Mesenchymal stem cell (in vitro differentiated cells and primary cell): ENCODE measurements at regions not wholly inside any gene's neighbourhood (a gene's known extent, or its start where the extent isn't known, plus 50 kb on each side); places are given as distances from the start of the nearest gene placed in this dataset.

Experiments used
- DNase-seq: peaks from one replicate; pipeline ENCODE4 v3.0.0-alpha.2; 2013
- H2AFZ ChIP-seq: one replicate; pipeline ENCODE4 v1.6.1; 2013; ENCODE audit warnings: low read depth, mild to moderate bottlenecking, control low read depth, inconsistent platforms, low read length, moderate library complexity
- H2AK5ac ChIP-seq: 2 replicates; pipeline ENCODE4 v1.6.1; 2013; ENCODE audit warnings: low read length, moderate library complexity, mild to moderate bottlenecking, inconsistent platforms; ENCODE audit not compliant: severe bottlenecking
- H2BK120ac ChIP-seq: one replicate; pipeline ENCODE4 v1.6.1; 2013; ENCODE audit warnings: low read depth, mild to moderate bottlenecking, inconsistent platforms, low read length, moderate library complexity
- H2BK12ac ChIP-seq, 2 experiments: one replicate each; pipeline ENCODE4 v1.6.1; 2013; ENCODE audit warnings: inconsistent platforms in 2 of 2, low read length in 2 of 2, mild to moderate bottlenecking in 2 of 2, moderate library complexity in 2 of 2, control low read depth in 1 of 2
- H2BK15ac ChIP-seq: one replicate; pipeline ENCODE4 v1.6.1; 2013; ENCODE audit warnings: mild to moderate bottlenecking, low read depth, inconsistent platforms; ENCODE audit not compliant: poor library complexity, severe bottlenecking
- H2BK5ac ChIP-seq: 2 replicates; pipeline ENCODE4 v1.6.1; 2013; ENCODE audit warnings: low read depth, mild to moderate bottlenecking, low read length, control low read depth, inconsistent platforms; ENCODE audit not compliant: poor library complexity, severe bottlenecking
- H3K14ac ChIP-seq, 2 experiments: one replicate each; pipeline ENCODE4 v1.6.1; 2013; ENCODE audit warnings: inconsistent platforms in 2 of 2, low read length in 2 of 2, control low read depth in 1 of 2, mild to moderate bottlenecking in 1 of 2, moderate library complexity in 1 of 2
- H3K18ac ChIP-seq, 2 experiments: one replicate each; pipeline ENCODE4 v1.6.1; 2013; ENCODE audit warnings: inconsistent platforms in 2 of 2, low read length in 2 of 2, control low read depth in 1 of 2, low read depth in 1 of 2, mild to moderate bottlenecking in 1 of 2
- H3K23ac ChIP-seq, 2 experiments: one replicate each; pipeline ENCODE4 v1.6.1; 2013; ENCODE audit warnings: inconsistent platforms in 2 of 2, low read length in 2 of 2, mild to moderate bottlenecking in 2 of 2, moderate library complexity in 2 of 2, control low read depth in 1 of 2
- H3K27ac ChIP-seq: 2 replicates; pipeline ENCODE4 v1.5.1; 2013; ENCODE audit warnings: mild to moderate bottlenecking, moderate library complexity, low read length, control low read depth, inconsistent platforms; ENCODE audit not compliant: poor library complexity, severe bottlenecking
- H3K27me3 ChIP-seq, 2 experiments: 2 replicates each; pipeline versions ENCODE4 v1.6.1 to v1.7.0; 2013; ENCODE audit warnings: low read length in 2 of 2, mild to moderate bottlenecking in 2 of 2, moderate library complexity in 2 of 2, control low read depth in 1 of 2, inconsistent platforms in 1 of 2; ENCODE audit not compliant: control insufficient read depth in 1 of 2, insufficient read depth in 1 of 2
- H3K36me3 ChIP-seq, 2 experiments: 2 replicates each; pipeline versions ENCODE4 v1.6.1 to v1.7.0; 2013; ENCODE audit warnings: low read length in 2 of 2, control low read depth in 1 of 2, inconsistent platforms in 1 of 2, low read depth in 1 of 2, mild to moderate bottlenecking in 1 of 2; ENCODE audit not compliant: insufficient read depth in 2 of 2, control insufficient read depth in 1 of 2
- H3K4ac ChIP-seq, 2 experiments: one replicate each; pipeline ENCODE4 v1.6.1; 2013; ENCODE audit warnings: inconsistent platforms in 2 of 2, low read length in 2 of 2, mild to moderate bottlenecking in 2 of 2, moderate library complexity in 2 of 2, control low read depth in 1 of 2, low read depth in 1 of 2
- H3K4me1 ChIP-seq: 2 replicates; pipeline ENCODE4 v1.6.1; 2013; ENCODE audit warnings: low read depth, low read length, control low read depth; ENCODE audit not compliant: control insufficient read depth, insufficient read depth
- H3K4me2 ChIP-seq: 2 replicates; pipeline ENCODE4 v1.6.1; 2013; ENCODE audit warnings: low read length, mild to moderate bottlenecking, inconsistent platforms; ENCODE audit not compliant: poor library complexity, severe bottlenecking
- H3K4me3 ChIP-seq, 2 experiments: 2 replicates each; pipeline versions ENCODE4 v1.5.1 to v1.7.0; 2013; ENCODE audit warnings: low read length in 2 of 2, mild to moderate bottlenecking in 2 of 2, control low read depth in 1 of 2, low read depth in 1 of 2; ENCODE audit not compliant: insufficient read depth in 1 of 2
- H3K79me1 ChIP-seq: replicated peaks from 2 replicates; pipeline ENCODE4 v1.6.1; 2013; ENCODE audit warnings: mild to moderate bottlenecking, control low read depth, low read length, inconsistent platforms; ENCODE audit not compliant: poor library complexity, severe bottlenecking
- H3K9ac ChIP-seq: 2 replicates; pipeline ENCODE4 v1.7.0; 2013; ENCODE audit warnings: mild to moderate bottlenecking, low read length, moderate library complexity
- H3K9me3 ChIP-seq: 2 replicates; pipeline ENCODE4 v1.7.0; 2013; ENCODE audit warnings: mild to moderate bottlenecking, low read length; ENCODE audit not compliant: control insufficient read depth
- H4K8ac ChIP-seq: one replicate; pipeline ENCODE4 v1.6.1; 2013; ENCODE audit warnings: inconsistent platforms, mild to moderate bottlenecking, low read length, moderate library complexity
- H4K91ac ChIP-seq: one replicate; pipeline ENCODE4 v1.6.1; 2013; ENCODE audit warnings: mild to moderate bottlenecking, low read length, inconsistent platforms
- WGBS: methylation state at CpG from one replicate; pipeline ENCODE4 v1.1.7; 2013; ENCODE audit warnings: mixed read lengths; 5-methylcytosine and 5-hydroxymethylcytosine counted together

DNA sequence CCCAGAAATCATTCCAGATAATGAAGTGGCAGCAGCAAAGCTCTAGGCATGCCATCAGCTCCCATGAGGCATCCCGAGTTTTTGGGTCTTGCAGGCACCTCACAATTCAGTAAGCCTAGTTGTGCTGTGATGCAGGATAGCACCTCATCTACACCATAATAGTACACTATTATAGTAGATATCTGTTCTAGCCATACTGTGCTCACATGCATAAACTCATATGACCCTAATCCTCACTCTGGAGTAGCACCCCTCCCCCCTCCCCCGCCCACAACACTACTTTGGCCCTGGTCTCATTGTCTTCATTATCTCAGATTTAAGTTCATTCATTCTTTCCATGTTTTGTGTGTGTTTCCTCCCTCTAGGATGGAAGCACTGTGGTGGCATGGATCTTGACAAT is 102.5 kb upstream of the PITX1 start:
- H3K27me3 ChIP-seq = peaks cover 0 to 33% of the 10 kb centered on the region in 2 experiments
- H2BK5ac ChIP-seq = no peak overlapping the region
- no peak for DNase-seq
- no peak overlapping the region for H3K4me3 ChIP-seq
- H2BK120ac ChIP-seq = no peak overlapping the region
- no peaks in the 10 kb centered on the region for H3K79me1 ChIP-seq
- no peaks in the 10 kb centered on the region for H3K36me3 ChIP-seq
- H3K4ac ChIP-seq = no peak overlapping the region
- no peak overlapping the region for H3K27ac ChIP-seq
- no peak overlapping the region for H3K4me2 ChIP-seq
- 100% methylated on average over 1 of the region's 2 CpGs for WGBS
- no peak overlapping the region for H2AFZ ChIP-seq
- H2BK12ac ChIP-seq = peak overlapping the region in 1 of 2 experiments; percentile 69
- H3K9ac ChIP-seq = no peak overlapping the region
- no peak overlapping the region for H2AK5ac ChIP-seq
- H3K14ac ChIP-seq = no peak overlapping the region
- no peak overlapping the region for H3K18ac ChIP-seq
- H4K8ac ChIP-seq = no peak overlapping the region
- no peak overlapping the region for H4K91ac ChIP-seq
- H3K4me1 ChIP-seq = peaks cover 3% of the 10 kb centered on the region
- no peak overlapping the region for H3K23ac ChIP-seq
- H2BK15ac ChIP-seq = no peak overlapping the region
- H3K9me3 ChIP-seq = no peaks in the 10 kb centered on the region

DNA sequence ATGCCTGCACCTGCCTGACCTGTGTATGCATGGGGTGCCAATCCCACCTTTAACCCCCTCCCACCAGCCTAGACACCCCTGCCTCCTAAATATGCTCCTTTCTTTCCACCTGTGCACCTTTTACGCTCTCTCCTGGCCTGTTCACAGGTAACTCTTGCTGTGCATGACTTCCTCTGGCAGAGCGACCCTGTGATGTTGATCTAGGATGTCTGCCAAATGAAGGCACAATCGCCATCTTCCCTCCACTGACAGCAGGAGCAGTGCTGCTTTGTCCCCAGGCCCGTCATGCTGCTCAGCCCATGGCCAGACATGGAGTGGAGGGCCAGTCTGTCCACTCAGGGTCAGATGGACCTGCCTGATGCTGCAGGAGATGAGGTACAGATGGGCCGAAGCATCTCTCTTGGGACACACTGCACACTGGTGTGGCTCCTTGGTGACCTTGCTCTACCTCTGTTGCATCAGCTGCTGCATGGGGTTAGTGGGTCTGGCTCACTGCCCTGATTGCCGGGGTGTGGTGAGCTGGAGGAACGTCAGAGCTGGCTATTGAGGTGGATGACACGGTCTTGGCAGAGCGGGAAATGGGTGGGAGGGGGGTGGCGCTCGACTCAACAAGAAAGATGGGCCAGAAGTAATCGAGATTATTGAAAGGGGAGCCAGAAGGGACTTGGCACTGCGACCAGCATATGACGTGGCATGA is 101.7 kb upstream of the PITX1 start:
- Histone ChIP-seq H4K8ac (no peak overlapping the region), H3K9me3 (no peaks in the 10 kb centered on the region), H3K23ac (no peak overlapping the region), H2BK5ac (no peak overlapping the region), H3K18ac (peak overlapping the region in 1 of 2 experiments; percentile 55), H3K4me1 (peaks cover 3% of the 10 kb centered on the region), H2BK120ac (no peak overlapping the region), H3K14ac (peak overlapping the region in 1 of 2 experiments; percentile 81), H3K9ac (no peak overlapping the region), H2BK15ac (no peak overlapping the region), H4K91ac (peak overlapping the region; percentile 5), H2AK5ac (no peak overlapping the region), H3K4me3 (peak overlapping the region in 1 of 2 experiments; percentile 28), H3K79me1 (no peaks in the 10 kb centered on the region), H3K36me3 (no peaks in the 10 kb centered on the region), H3K27ac (no peak overlapping the region), H3K4ac (no peak overlapping the region), H2BK12ac (peak overlapping the region in 1 of 2 experiments; percentile 60), H3K27me3 (peaks cover 0 to 30% of the 10 kb centered on the region in 2 experiments), H3K4me2 (no peak overlapping the region), H2AFZ (no peak overlapping the region)
- 93% methylated on average over 14 of the region's 14 CpGs for WGBS
- DNase-seq = peak; percentile 30

GRCh38 chr5:135134691-135135381 is 100.8 kb upstream of the PITX1 start:
- H4K91ac ChIP-seq = peak overlapping the region; percentile 37
- H3K9ac ChIP-seq = no peak overlapping the region
- no peak overlapping the region for H2AFZ ChIP-seq
- H3K9me3 ChIP-seq = no peaks in the 10 kb centered on the region
- no peak overlapping the region for H4K8ac ChIP-seq
- H3K79me1 ChIP-seq = no peaks in the 10 kb centered on the region
- no peak for DNase-seq
- no peak overlapping the region for H2AK5ac ChIP-seq
- no peak overlapping the region for H3K14ac ChIP-seq
- peaks cover 3% of the 10 kb centered on the region for H3K4me1 ChIP-seq
- no peak overlapping the region for H2BK15ac ChIP-seq
- H3K4me2 ChIP-seq = no peak overlapping the region
- H3K27ac ChIP-seq = no peak overlapping the region
- H2BK120ac ChIP-seq = no peak overlapping the region
- peak overlapping the region in 1 of 2 experiments; percentile 24 for H3K4ac ChIP-seq
- H3K36me3 ChIP-seq = no peaks in the 10 kb centered on the region
- no peak overlapping the region for H3K23ac ChIP-seq
- H3K18ac ChIP-seq = peak overlapping the region; percentile 21 to 25
- WGBS = 88% methylated on average over 7 of the region's 7 CpGs
- no peak overlapping the region for H2BK5ac ChIP-seq
- peak overlapping the region; percentile 38 for H2BK12ac ChIP-seq
- no peak overlapping the region for H3K4me3 ChIP-seq
- peaks cover 0 to 31% of the 10 kb centered on the region in 2 experiments for H3K27me3 ChIP-seq
